NT2/D1 (cell line): ENCODE measurements at regions not wholly inside any gene's neighbourhood (a gene's known extent, or its start where the extent isn't known, plus 50 kb on each side); places are given as distances from the start of the nearest gene placed in this dataset.

Experiments used
- DNase-seq: peaks from one replicate; pipeline ENCODE4 v3.0.0-alpha.2; 2011; ENCODE audit warnings: low read depth, low spot score
- H3K27me3 ChIP-seq: 2 replicates; pipeline ENCODE4 v1.6.0; 2011; ENCODE audit warnings: mild to moderate bottlenecking; ENCODE audit not compliant: insufficient read length, insufficient read depth
- H3K36me3 ChIP-seq: 2 replicates; pipeline ENCODE4 v1.6.1; 2011; ENCODE audit warnings: mild to moderate bottlenecking, low read length, mixed read lengths; ENCODE audit not compliant: insufficient read depth, insufficient read length
- H3K4me1 ChIP-seq: 2 replicates; pipeline ENCODE4 v1.5.1; 2011; ENCODE audit not compliant: insufficient read depth, insufficient read length
- H3K4me3 ChIP-seq: 2 replicates; pipeline ENCODE4 v1.5.1; 2011; ENCODE audit warnings: low read depth; ENCODE audit not compliant: insufficient read length
- H3K9ac ChIP-seq: 2 replicates; pipeline ENCODE4 v1.6.0; 2011; ENCODE audit warnings: low read depth; ENCODE audit not compliant: insufficient read length
- H3K9me3 ChIP-seq: 2 replicates; pipeline ENCODE4 v1.5.1; 2011; ENCODE audit warnings: mild to moderate bottlenecking, low read length; ENCODE audit not compliant: insufficient read depth
- SUZ12 ChIP-seq: IDR thresholded peaks from 2 replicates; pipeline ENCODE4 v1.6.1; 2011; ENCODE audit not compliant: insufficient read length, insufficient read depth; ENCODE audit errors: extremely low read depth
- YY1 ChIP-seq: IDR thresholded peaks from 2 replicates; pipeline ENCODE4 v1.6.1; 2011; ENCODE audit not compliant: insufficient read length, insufficient read depth
- ZNF274 ChIP-seq: IDR thresholded peaks from 2 replicates; pipeline ENCODE4 v1.6.1; 2011; ENCODE audit warnings: mild to moderate bottlenecking, low read depth, low read length

GRCh38 chr20:46798430-46798829 lies 89.0 kb downstream of the SLC2A10 start:
- H3K4me1 ChIP-seq: peaks cover 3% of the 10 kb centered on the region
- H3K27me3 ChIP-seq: no peaks in the 10 kb centered on the region
- H3K36me3 ChIP-seq: no peaks in the 10 kb centered on the region
- H3K9me3 ChIP-seq: no peaks in the 10 kb centered on the region
- no peak overlapping the region for H3K4me3 ChIP-seq
- TF ChIP-seq YY1: no peak
- TF ChIP-seq ZNF274: no peak
- no peak for TF ChIP-seq SUZ12
- H3K9ac ChIP-seq: no peak overlapping the region
- no peak for DNase-seq

GRCh38 chr20:46799781-46800408 lies 90.4 kb downstream of the SLC2A10 start:
- Histone ChIP-seq H3K4me3 (no peak overlapping the region), H3K4me1 (peaks cover 6% of the 10 kb centered on the region), H3K9me3 (no peaks in the 10 kb centered on the region), H3K27me3 (no peaks in the 10 kb centered on the region), H3K9ac (no peak overlapping the region), H3K36me3 (no peaks in the 10 kb centered on the region)
- DNase-seq: no peak
- TF ChIP-seq YY1: no peak
- TF ChIP-seq ZNF274: no peak
- no peak for TF ChIP-seq SUZ12

GRCh38 chr20:46800409-46800804 lies 91.0 kb downstream of the SLC2A10 start:
- Histone ChIP-seq H3K4me1 (peaks cover 6% of the 10 kb centered on the region), H3K27me3 (no peaks in the 10 kb centered on the region), H3K9me3 (no peaks in the 10 kb centered on the region), H3K36me3 (no peaks in the 10 kb centered on the region), H3K4me3 (no peak overlapping the region), H3K9ac (no peak overlapping the region)
- no peak for DNase-seq
- TF ChIP-seq SUZ12 (no peak), YY1 (no peak), ZNF274 (no peak)

- TF ChIP-seq YY1 (no peak), SUZ12 (no peak), ZNF274 (no peak)
- Histone ChIP-seq H3K27me3 (no peaks in the 10 kb centered on the region), H3K4me1 (peaks cover 6% of the 10 kb centered on the region), H3K36me3 (no peaks in the 10 kb centered on the region), H3K9ac (no peak overlapping the region), H3K9me3 (no peaks in the 10 kb centered on the region), H3K4me3 (no peak overlapping the region)
- DNase-seq: no peak
Measured at GRCh38 chr20:46801003-46801702, 91.7 kb downstream of the SLC2A10 start.

- peaks cover 6% of the 10 kb centered on the region for H3K4me1 ChIP-seq
- DNase-seq: no peak
- H3K27me3 ChIP-seq: no peaks in the 10 kb centered on the region
- TF ChIP-seq SUZ12 (no peak), YY1 (no peak), ZNF274 (no peak)
- no peak overlapping the region for H3K4me3 ChIP-seq
- H3K9ac ChIP-seq: no peak overlapping the region
- H3K36me3 ChIP-seq: no peaks in the 10 kb centered on the region
- H3K9me3 ChIP-seq: no peaks in the 10 kb centered on the region
Measured at GRCh38 chr20:46802722-46803121, 91.9 kb upstream of the EYA2 start.

DNA sequence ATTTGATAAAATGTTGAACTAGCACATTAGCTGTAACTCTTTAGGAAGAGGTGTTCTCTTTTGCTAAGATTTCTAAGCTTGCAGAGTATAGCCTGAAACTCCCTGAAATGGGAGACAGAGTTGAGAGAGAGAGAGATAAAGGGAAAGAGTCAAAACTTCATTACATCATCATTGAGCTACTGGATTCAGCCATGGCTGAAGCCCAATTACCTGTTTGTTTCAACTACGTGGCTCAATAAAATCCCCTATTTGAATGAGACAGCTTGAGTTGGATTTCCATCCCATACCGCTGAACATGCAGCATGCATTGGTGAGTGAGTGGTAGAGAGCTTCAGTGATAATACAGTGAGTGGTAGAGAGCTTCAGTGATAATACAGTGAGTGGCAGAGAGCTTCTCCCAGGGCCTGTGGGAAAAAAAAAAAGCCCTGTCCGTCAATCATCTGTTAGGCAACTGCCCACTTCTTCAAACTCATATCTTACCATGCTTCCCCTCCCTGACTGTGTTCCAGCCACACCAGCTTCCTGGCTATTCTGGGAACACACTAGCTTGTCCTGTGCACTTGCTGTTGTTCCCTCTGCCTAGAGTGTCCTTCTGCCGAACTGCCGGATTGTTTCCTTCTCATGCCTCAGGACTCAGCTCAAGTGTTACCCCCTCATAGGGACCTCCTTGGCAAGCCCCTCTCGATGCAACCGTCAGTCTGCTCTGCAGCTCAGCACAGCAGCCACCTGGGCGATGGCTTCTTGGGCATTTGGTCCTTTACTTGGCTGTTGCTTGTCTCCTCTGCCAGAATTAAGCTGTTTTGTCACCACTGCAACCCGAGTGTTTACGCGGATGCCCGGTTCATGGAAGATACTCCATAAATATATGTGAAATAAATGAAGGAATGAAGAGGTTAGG lies 91.3 kb upstream of the EYA2 start:
- no peaks in the 10 kb centered on the region for H3K9me3 ChIP-seq
- TF ChIP-seq ZNF274 (no peak), SUZ12 (no peak), YY1 (no peak)
- H3K27me3 ChIP-seq: no peaks in the 10 kb centered on the region
- no peaks in the 10 kb centered on the region for H3K36me3 ChIP-seq
- no peak for DNase-seq
- no peak overlapping the region for H3K9ac ChIP-seq
- no peak overlapping the region for H3K4me3 ChIP-seq
- peaks cover 9% of the 10 kb centered on the region for H3K4me1 ChIP-seq

GRCh38 chr20:46804126-46804525 lies 90.5 kb upstream of the EYA2 start:
- no peaks in the 10 kb centered on the region for H3K36me3 ChIP-seq
- no peaks in the 10 kb centered on the region for H3K27me3 ChIP-seq
- DNase-seq: no peak
- H3K4me1 ChIP-seq: peaks cover 9% of the 10 kb centered on the region
- no peaks in the 10 kb centered on the region for H3K9me3 ChIP-seq
- H3K9ac ChIP-seq: no peak overlapping the region
- TF ChIP-seq YY1 (no peak), ZNF274 (no peak), SUZ12 (no peak)
- H3K4me3 ChIP-seq: no peak overlapping the region
